ENCODE measurements at regions not wholly inside any gene's neighbourhood (a gene's known extent, or its start where the extent isn't known, plus 50 kb on each side); places are given as distances from the start of the nearest gene placed in this dataset.
A peak's percentile ranks its signal among the peaks of the same experiment; 100 is the strongest.
"Not testable (repeated sequence)": the region's sequence is repeated elsewhere in the genome, so short reads cannot be mapped to it uniquely, and the experiment has no call there.

- no peak overlapping the region for H3K4me3 ChIP-seq (ENCODE audit: low read length)
- no peak for DNase-seq (ENCODE audit: low read depth, low spot score)
These were observed 53.1 kb downstream of the GGTLC2 start for GRCh38 chr22:22697377-22698117.

- DNase-seq (ENCODE audit: low read depth, low spot score) = no peak
- H3K4me3 ChIP-seq (ENCODE audit: low read length) = no peak overlapping the region
These were observed 53.9 kb downstream of the GGTLC2 start for GRCh38 chr22:22698263-22698750.

- no peak for DNase-seq (ENCODE audit: low read depth, low spot score)
- no peak overlapping the region for H3K4me3 ChIP-seq (ENCODE audit: low read length)
These were observed 56.2 kb downstream of the GGTLC2 start for GRCh38 chr22:22700631-22701030.

- not testable (repeated sequence) for DNase-seq (ENCODE audit: low read depth, low spot score); H3K4me3 ChIP-seq (ENCODE audit: low read length)
These were observed 57.1 kb downstream of the GGTLC2 start for GRCh38 chr22:22701557-22701956.

GRCh38 chr22:22702237-22703202 lies 58.1 kb downstream of the GGTLC2 start:
- no peak overlapping the region for H3K4me3 ChIP-seq (ENCODE audit: low read length)
- no peak for DNase-seq (ENCODE audit: low read depth, low spot score)

- DNase-seq (ENCODE audit: low read depth, low spot score) = no peak
- H3K4me3 ChIP-seq (ENCODE audit: low read length) = no peak overlapping the region
These were observed 58.8 kb downstream of the GGTLC2 start for GRCh38 chr22:22703203-22703570.

- DNase-seq (ENCODE audit: low read depth, low spot score) = no peak
- H3K4me3 ChIP-seq (ENCODE audit: low read length) = no peak overlapping the region
These were observed 59.3 kb downstream of the GGTLC2 start for GRCh38 chr22:22703715-22704114.

GRCh38 chr22:22704156-22704946 lies 59.9 kb downstream of the GGTLC2 start:
- DNase-seq (ENCODE audit: low read depth, low spot score) = no peak
- H3K4me3 ChIP-seq (ENCODE audit: low read length) = no peak overlapping the region

- no peak for DNase-seq (ENCODE audit: low read depth, low spot score)
- no peak overlapping the region for H3K4me3 ChIP-seq (ENCODE audit: low read length)
These were observed 61.1 kb downstream of the GGTLC2 start for GRCh38 chr22:22705328-22706100.

- DNase-seq (ENCODE audit: low read depth, low spot score) = no peak
These were observed 62.0 kb downstream of the GGTLC2 start for GRCh38 chr22:22706253-22706915.

GRCh38 chr22:22709719-22710445 lies 65.5 kb downstream of the GGTLC2 start:
- DNase-seq (ENCODE audit: low read depth, low spot score) = no peak

More at GRCh38 chr22:22706253-22706915, 62.0 kb downstream of the GGTLC2 start:
- H3K4me3 ChIP-seq (ENCODE audit: low read length) = no peak overlapping the region

GRCh38 chr22:22710719-22711531 lies 66.5 kb downstream of the GGTLC2 start:
- peak; percentile 24 for DNase-seq (ENCODE audit: low read depth, low spot score)
- H3K4me3 ChIP-seq (ENCODE audit: low read length) = no peak overlapping the region

More at GRCh38 chr22:22709719-22710445, 65.5 kb downstream of the GGTLC2 start:
- H3K4me3 ChIP-seq (ENCODE audit: low read length) = no peak overlapping the region

- no peak overlapping the region for H3K4me3 ChIP-seq (ENCODE audit: low read length)
- DNase-seq (ENCODE audit: low read depth, low spot score) = no peak
These were observed 67.1 kb downstream of the GGTLC2 start for GRCh38 chr22:22711532-22711913.

GRCh38 chr22:22712092-22712658 lies 67.8 kb downstream of the GGTLC2 start:
- no peak for DNase-seq (ENCODE audit: low read depth, low spot score)
- H3K4me3 ChIP-seq (ENCODE audit: low read length) = no peak overlapping the region

- DNase-seq (ENCODE audit: low read depth, low spot score) = no peak
- H3K4me3 ChIP-seq (ENCODE audit: low read length) = no peak overlapping the region
These were observed 68.4 kb downstream of the GGTLC2 start for GRCh38 chr22:22712666-22713365.

GRCh38 chr22:22713416-22713815 lies 69.0 kb downstream of the GGTLC2 start:
- no peak overlapping the region for H3K4me3 ChIP-seq (ENCODE audit: low read length)
- no peak for DNase-seq (ENCODE audit: low read depth, low spot score)
